ENCODE measurements at regions not wholly inside any gene's neighbourhood (a gene's known extent, or its start where the extent isn't known, plus 50 kb on each side); places are given as distances from the start of the nearest gene placed in this dataset.
"Not testable (repeated sequence)": the region's sequence is repeated elsewhere in the genome, so short reads cannot be mapped to it uniquely, and the experiment has no call there.

DNA sequence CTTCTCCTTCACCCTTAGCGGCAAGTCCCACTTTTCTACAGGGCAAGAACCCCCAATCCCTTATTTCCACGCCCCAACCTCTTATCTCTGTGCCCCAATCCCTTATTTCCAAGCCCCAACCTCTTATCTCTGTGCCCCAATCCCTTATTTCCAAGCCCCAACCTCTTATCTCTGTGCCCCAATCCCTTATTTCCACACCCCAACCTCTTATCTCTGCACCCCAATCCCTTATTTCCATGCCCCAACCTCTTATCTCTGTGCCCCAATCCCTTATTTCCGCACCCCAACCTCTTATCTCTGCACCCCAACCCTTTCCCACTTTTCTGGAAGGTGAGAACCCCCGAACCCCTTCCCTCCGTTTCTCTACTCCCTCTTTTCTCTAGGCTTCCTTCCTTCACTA lies 116.1 kb upstream of the GJE1 start:
- not testable (repeated sequence) for H3K27ac Mint-ChIP-seq; ATAC-seq; H3K9me3 ChIP-seq (ENCODE audit: control insufficient read depth, low read length, poor library complexity, severe bottlenecking); H3K4me1 Mint-ChIP-seq; DNase-seq; H3K36me3 Mint-ChIP-seq (ENCODE audit: low read depth); H3K4me3 Mint-ChIP-seq
- H3K27me3 Mint-ChIP-seq = peaks cover 14% of the 10 kb centered on the region

DNA sequence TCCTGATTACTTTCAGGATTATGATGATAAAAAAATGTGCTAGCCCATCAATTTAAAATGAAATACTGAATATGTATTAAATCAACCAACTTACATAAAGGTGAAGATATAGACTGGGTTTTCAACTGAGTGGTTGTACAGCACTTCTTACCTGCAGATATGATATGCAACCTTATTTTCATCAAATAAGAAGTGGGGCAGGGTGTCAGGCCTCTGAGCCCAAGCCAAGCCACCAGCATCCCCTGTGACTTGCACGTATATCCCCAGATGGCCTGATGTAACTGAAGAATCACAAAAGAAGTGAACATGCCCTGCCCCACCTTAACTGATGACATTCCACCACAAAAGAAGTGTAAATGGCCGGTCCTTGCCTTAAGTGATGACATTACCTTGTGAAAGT lies 117.3 kb upstream of the GJE1 start:
- H3K4me1 Mint-ChIP-seq; H3K36me3 Mint-ChIP-seq (ENCODE audit: low read depth); H3K27ac Mint-ChIP-seq; ATAC-seq; H3K9me3 ChIP-seq (ENCODE audit: control insufficient read depth, low read length, poor library complexity, severe bottlenecking); DNase-seq; H3K4me3 Mint-ChIP-seq: not testable (repeated sequence)
- H3K27me3 Mint-ChIP-seq = peaks cover 14% of the 10 kb centered on the region

DNA sequence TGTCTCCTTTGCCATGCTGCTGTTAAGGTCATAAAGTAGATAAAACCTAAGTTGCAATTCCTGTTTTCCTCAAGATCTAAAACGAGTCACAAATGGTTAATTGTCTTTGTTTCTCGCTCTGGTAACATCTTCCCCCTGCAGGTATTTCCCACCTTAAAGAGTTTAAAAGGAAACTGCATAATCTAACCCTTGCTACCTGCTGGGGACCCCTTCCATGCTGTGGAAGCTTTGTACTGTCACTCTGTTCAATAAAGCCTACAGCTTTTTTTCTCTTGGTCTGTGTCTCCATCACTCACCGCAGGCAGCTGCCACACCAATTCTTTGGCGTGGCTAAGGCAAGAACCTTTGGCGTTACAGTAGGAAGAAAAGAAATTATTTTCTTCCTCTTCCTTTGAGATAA lies 117.7 kb upstream of the GJE1 start:
- Mint-ChIP-seq H3K27ac (no peak overlapping the region), H3K27me3 (peaks cover 14% of the 10 kb centered on the region), H3K4me1 (peaks cover 4% of the 10 kb centered on the region), H3K36me3 (ENCODE audit: low read depth) (peaks cover 3% of the 10 kb centered on the region), H3K4me3 (no peak overlapping the region)
- H3K9me3 ChIP-seq (ENCODE audit: control insufficient read depth, low read length, poor library complexity, severe bottlenecking) = no peaks in the 10 kb centered on the region
- ATAC-seq = no peak
- DNase-seq = no peak

DNA sequence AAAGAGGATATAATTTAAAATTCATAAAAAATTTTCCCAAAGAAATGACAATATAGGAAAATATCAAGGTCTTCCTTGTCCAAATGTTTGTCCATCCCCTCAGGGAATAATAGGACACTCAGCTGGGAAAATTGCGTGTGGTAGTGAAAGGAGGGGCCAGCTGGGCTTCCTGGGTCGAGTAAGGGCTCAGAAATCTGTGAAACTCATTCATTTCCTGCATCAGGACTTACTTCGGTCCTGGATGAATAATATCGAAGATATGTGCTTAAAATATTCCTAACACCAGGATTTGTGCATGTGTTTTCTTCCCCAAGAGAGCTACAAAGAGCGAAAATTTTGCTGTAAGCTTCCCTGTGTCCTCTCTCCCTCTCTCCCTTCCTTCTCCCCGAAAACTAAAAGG lies 118.2 kb upstream of the GJE1 start:
- no peaks in the 10 kb centered on the region for H3K9me3 ChIP-seq (ENCODE audit: control insufficient read depth, low read length, poor library complexity, severe bottlenecking)
- no peak for ATAC-seq
- H3K27ac Mint-ChIP-seq = no peak overlapping the region
- peaks cover 14% of the 10 kb centered on the region for H3K27me3 Mint-ChIP-seq
- H3K36me3 Mint-ChIP-seq (ENCODE audit: low read depth) = no peaks in the 10 kb centered on the region
- DNase-seq = no peak
- no peak overlapping the region for H3K4me3 Mint-ChIP-seq
- H3K4me1 Mint-ChIP-seq = peaks cover 4% of the 10 kb centered on the region

DNA sequence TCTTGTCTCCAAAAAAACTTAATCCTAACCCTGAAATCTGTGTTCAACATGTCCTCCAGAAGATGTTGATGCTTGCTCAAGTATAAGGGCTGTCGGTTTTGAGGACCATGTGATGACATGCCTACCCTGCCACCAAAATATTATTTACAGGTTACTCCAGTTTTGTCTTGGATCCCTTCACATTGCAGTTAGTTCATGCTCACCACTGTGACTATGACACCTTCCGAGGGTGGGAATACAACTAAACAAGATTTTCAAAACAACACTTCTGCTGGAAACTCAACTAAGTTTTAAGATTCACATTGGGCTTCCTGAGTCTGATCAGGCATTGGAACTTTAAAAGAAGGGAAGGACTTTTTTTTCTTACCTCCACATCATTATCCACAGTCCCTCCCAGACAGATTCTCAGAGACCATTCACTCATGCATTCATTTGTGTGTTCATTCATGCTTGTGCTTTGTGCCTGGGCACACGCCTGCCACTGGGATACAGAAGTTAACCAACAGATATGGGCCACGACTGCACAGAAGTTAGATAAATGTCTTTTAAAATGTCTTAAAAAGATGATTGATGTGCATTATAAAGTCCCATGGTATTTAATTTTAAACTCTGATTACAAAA lies 118.7 kb upstream of the GJE1 start:
- Mint-ChIP-seq H3K36me3 (ENCODE audit: low read depth) (no peaks in the 10 kb centered on the region), H3K4me1 (peaks cover 4% of the 10 kb centered on the region), H3K27ac (no peak overlapping the region), H3K4me3 (no peak overlapping the region), H3K27me3 (peaks cover 14% of the 10 kb centered on the region)
- no peak for ATAC-seq
- DNase-seq = no peak
- no peaks in the 10 kb centered on the region for H3K9me3 ChIP-seq (ENCODE audit: control insufficient read depth, low read length, poor library complexity, severe bottlenecking)

DNA sequence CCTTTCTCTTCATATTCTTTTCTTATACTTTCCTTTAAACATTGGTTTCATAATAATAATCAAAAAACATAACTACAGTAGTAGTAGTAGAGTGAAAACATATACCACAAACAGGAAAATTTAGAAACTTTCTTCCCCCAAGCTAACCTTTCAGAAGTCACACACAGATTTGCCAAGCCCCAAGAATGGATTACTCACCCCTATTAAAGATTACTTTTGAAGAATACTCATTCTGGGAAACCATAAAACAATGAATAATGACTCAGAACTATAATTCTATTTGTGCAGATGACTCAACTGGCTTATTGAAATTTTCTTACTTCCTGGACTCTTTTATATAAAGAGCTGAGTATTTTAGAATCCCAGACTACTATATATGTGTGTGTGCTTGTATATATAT lies 119.4 kb upstream of the GJE1 start:
- no peak for ATAC-seq

DNA sequence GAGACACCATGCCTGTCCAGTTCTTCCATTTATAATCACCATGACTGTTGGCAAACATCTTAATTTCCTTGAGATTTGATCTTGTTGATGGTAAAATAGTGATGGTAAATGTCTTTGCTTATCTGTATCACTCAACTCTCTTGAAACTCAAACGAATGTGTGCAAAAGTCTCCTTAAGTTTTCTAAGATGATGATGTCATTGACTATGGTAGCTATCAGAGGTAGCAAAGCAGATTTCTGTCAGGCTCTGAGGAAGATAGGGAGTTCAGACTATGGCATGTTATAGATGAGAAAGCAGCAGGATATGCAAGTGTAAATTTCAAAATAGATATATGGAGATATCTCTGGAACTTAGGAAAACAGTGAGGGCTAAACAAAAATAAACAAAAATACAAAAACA lies 121.0 kb upstream of the GJE1 start:
- ATAC-seq = no peak
- Mint-ChIP-seq H3K27ac (no peak overlapping the region), H3K27me3 (peaks cover 9% of the 10 kb centered on the region), H3K4me1 (peaks cover 4% of the 10 kb centered on the region), H3K36me3 (ENCODE audit: low read depth) (no peaks in the 10 kb centered on the region), H3K4me3 (no peak overlapping the region)
- DNase-seq = no peak
- no peaks in the 10 kb centered on the region for H3K9me3 ChIP-seq (ENCODE audit: control insufficient read depth, low read length, poor library complexity, severe bottlenecking)

More for the DNA sequence above, 119.4 kb upstream of the GJE1 start:
- H3K4me3 Mint-ChIP-seq = no peak overlapping the region
- no peak for DNase-seq
- H3K27ac Mint-ChIP-seq = no peak overlapping the region
- H3K36me3 Mint-ChIP-seq (ENCODE audit: low read depth) = no peaks in the 10 kb centered on the region
- H3K4me1 Mint-ChIP-seq = peaks cover 4% of the 10 kb centered on the region
- no peaks in the 10 kb centered on the region for H3K9me3 ChIP-seq (ENCODE audit: control insufficient read depth, low read length, poor library complexity, severe bottlenecking)
- peaks cover 14% of the 10 kb centered on the region for H3K27me3 Mint-ChIP-seq

DNA sequence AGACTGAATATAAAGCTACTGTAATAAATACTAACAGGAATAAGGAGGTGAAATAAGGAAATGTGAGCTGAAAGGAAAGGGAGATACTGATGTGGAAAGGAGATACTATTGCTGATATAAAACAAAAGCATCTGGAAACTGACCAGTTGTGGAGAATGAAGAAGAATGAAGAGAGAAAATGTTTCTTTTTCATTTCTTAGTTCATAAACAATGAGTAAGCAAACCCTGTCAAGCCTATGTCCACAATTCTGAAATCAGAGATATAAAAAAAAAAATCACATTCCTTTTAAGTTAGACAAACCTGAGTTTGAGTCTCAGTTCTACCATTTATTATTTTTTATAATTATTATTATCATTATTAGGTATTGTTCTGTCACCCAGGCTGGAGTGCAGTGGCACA lies 121.6 kb upstream of the GJE1 start:
- H3K9me3 ChIP-seq (ENCODE audit: control insufficient read depth, low read length, poor library complexity, severe bottlenecking) = no peaks in the 10 kb centered on the region
- no peak overlapping the region for H3K27ac Mint-ChIP-seq
- H3K27me3 Mint-ChIP-seq = peaks cover 9% of the 10 kb centered on the region
- H3K36me3 Mint-ChIP-seq (ENCODE audit: low read depth) = no peaks in the 10 kb centered on the region
- ATAC-seq = no peak
- no peak overlapping the region for H3K4me3 Mint-ChIP-seq
- peaks cover 4% of the 10 kb centered on the region for H3K4me1 Mint-ChIP-seq
- no peak for DNase-seq

DNA sequence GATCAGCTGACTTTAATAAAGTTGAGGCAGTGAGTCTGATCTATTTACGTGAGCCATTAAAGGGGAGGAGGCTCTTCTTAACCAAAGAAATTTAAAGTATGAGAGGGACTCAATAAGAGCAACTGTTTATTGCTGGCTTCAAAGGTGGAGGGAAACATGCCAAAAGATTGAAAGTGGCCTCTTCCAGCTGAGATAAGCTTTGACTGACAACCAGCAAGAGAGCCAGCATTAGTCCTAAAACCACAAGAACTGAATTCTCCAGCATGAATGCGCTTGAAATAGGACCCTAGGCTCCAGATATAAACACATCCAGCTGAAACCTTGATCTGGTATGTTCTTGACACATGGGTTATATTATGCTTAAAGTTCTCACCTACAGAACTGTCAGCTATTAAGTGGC lies 123.1 kb upstream of the GJE1 start:
- DNase-seq (no peak), ATAC-seq (no peak)
- no peaks in the 10 kb centered on the region for H3K9me3 ChIP-seq (ENCODE audit: control insufficient read depth, low read length, poor library complexity, severe bottlenecking)
- H3K27me3 Mint-ChIP-seq = peaks cover 1% of the 10 kb centered on the region
- H3K27ac Mint-ChIP-seq = no peak overlapping the region
- H3K4me3 Mint-ChIP-seq = no peak overlapping the region
- no peaks in the 10 kb centered on the region for H3K4me1 Mint-ChIP-seq
- no peaks in the 10 kb centered on the region for H3K36me3 Mint-ChIP-seq (ENCODE audit: low read depth)

DNA sequence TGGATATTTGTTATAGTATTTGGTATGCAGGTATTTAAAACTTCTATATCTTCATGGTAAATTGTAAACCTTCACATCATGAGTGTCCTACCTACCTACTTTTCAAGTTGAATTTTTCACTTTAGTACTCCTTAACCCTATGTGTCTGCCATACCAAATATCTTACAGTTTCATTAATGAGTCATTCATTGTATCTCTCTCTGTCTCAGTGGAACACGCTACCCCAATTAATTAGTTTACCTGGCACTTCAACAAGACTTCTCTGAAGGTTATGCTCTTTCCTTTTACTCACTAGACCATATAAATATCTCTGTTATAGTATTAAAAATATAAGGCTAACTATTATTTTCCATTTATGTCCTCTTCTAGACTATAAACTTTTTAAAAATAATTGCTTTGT lies 123.9 kb upstream of the GJE1 start:
- H3K9me3 ChIP-seq (ENCODE audit: control insufficient read depth, low read length, poor library complexity, severe bottlenecking) = no peaks in the 10 kb centered on the region
- Mint-ChIP-seq H3K27me3 (no peaks in the 10 kb centered on the region), H3K36me3 (ENCODE audit: low read depth) (no peaks in the 10 kb centered on the region), H3K4me1 (no peaks in the 10 kb centered on the region), H3K4me3 (no peak overlapping the region), H3K27ac (no peak overlapping the region)
- ATAC-seq (no peak), DNase-seq (no peak)

DNA sequence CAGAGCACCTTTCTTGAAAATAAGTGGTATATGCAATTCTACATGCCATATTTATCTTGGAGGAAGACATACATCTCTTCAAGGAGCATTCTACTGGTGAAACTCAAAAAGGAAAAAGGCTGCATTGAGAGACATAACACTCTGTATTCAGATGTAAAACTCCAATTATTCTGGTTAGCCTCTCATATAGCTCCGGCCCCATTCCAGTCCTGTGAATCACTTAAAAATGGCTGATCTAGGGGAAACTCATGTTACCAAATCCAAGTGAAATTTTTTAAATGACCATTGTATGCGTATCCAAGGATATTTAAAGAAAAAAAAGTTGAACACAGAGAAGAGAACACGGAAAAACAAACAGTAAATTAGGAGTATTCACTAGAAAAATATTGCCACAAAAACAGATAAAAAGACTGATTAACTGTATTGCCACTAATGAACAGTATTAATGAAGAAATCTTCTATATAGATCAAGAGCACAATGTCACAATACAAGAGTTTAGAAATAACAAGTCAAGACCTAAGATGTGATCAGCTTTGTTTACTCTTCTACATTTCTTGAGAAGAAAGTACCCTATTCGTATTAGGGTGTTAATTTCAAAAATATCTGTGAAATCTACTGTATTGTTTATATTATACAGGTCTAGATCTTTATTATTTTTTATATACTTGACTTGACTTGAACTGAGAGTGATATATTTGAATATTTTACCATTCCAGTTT lies 124.5 kb upstream of the GJE1 start:
- Mint-ChIP-seq H3K4me3 (no peak overlapping the region), H3K36me3 (ENCODE audit: low read depth) (no peaks in the 10 kb centered on the region), H3K4me1 (no peaks in the 10 kb centered on the region), H3K27ac (no peak overlapping the region), H3K27me3 (no peaks in the 10 kb centered on the region)
- DNase-seq (no peak), ATAC-seq (no peak)
- no peaks in the 10 kb centered on the region for H3K9me3 ChIP-seq (ENCODE audit: control insufficient read depth, low read length, poor library complexity, severe bottlenecking)

DNA sequence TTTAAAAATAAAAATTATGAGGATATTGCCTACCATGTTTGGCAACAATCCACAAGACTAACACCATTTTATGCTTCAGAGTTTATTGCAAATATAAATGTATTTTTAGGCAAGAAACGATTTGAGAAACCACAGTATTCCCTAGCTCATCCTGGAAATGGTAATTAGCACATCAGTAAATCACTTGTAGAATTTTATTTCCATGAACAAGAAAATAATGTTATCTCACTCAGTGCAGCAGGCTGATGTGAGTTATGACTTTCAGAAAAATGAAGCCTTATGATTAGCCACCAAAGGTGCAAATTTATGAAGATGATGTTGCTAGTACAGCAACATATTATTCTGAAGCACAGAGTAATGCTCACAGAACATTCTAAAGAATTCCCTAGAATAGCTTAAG lies 127.7 kb upstream of the GJE1 start:
- H3K9me3 ChIP-seq (ENCODE audit: control insufficient read depth, low read length, poor library complexity, severe bottlenecking) = no peaks in the 10 kb centered on the region
- DNase-seq = no peak
- Mint-ChIP-seq H3K36me3 (ENCODE audit: low read depth) (no peaks in the 10 kb centered on the region), H3K4me3 (no peak overlapping the region), H3K27me3 (no peaks in the 10 kb centered on the region), H3K4me1 (no peaks in the 10 kb centered on the region), H3K27ac (no peak overlapping the region)
- no peak for ATAC-seq

DNA sequence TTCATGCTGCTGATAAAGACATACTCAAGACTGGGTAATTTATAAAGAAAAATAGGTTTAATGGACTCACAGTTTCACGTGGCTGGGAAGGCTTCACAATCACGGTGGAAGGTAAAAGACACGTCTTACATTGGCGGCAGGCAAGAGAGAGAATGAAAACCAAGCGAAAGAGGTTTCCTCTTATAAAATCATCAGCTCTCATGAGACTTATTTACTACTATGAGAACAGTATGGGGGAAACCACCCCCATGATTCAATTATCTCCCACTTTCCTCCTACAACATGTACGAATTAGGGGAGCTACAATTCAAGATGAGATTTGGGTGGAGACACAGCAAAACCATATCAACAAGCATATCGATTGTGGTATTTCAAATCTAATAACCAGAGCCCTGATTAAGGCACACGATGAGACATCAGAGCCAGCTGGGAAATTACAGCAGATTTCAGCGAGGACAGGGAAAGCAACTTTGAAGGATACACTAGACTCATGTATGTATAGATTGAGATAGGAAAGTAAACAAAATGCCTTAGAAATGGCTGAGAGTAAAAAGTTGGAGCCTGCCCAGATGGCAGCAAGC lies 129.8 kb upstream of the GJE1 start:
- Mint-ChIP-seq H3K4me3 (no peak overlapping the region), H3K27me3 (no peaks in the 10 kb centered on the region), H3K27ac (no peak overlapping the region), H3K4me1 (no peaks in the 10 kb centered on the region), H3K36me3 (ENCODE audit: low read depth) (no peaks in the 10 kb centered on the region)
- ATAC-seq = no peak
- H3K9me3 ChIP-seq (ENCODE audit: control insufficient read depth, low read length, poor library complexity, severe bottlenecking) = no peaks in the 10 kb centered on the region
- DNase-seq = no peak

DNA sequence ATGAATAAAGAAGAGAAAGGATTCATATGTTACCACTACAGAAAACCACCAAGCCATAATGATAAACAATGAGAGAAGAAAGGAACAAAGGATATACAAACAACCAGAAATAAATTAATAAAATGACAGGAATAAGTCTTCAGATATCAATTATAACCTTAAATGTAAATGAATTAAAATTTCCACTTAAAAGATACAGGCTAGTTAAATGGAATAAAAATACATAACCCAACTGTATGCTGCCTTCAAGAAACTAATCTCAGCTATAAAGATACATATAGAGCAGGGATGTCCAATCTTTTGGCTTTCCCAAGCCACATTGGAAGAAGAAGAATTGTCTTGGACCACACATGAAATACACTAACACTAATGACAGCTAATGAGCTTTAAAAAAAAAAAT lies 135.9 kb upstream of the GJE1 start:
- H3K27ac Mint-ChIP-seq = no peak overlapping the region
- H3K27me3 Mint-ChIP-seq = peaks cover 6% of the 10 kb centered on the region
- DNase-seq (no peak), ATAC-seq (no peak)
- H3K4me3 Mint-ChIP-seq = no peak overlapping the region
- no peaks in the 10 kb centered on the region for H3K9me3 ChIP-seq (ENCODE audit: control insufficient read depth, low read length, poor library complexity, severe bottlenecking)
- no peaks in the 10 kb centered on the region for H3K36me3 Mint-ChIP-seq (ENCODE audit: low read depth)
- H3K4me1 Mint-ChIP-seq = no peaks in the 10 kb centered on the region

All from T-helper 17 cell (primary cell).